ENCODE measurements at regions not wholly inside any gene's neighbourhood (a gene's known extent, or its start where the extent isn't known, plus 50 kb on each side); places are given as distances from the start of the nearest gene placed in this dataset.

GRCh38 chr2:180730976-180731375 lies 249.4 kb upstream of the UBE2E3 start:
- no peak for TF ChIP-seq CTCF (conservative IDR thresholded peaks at IDR 0.05; ENCODE audit: low read depth, low read length)
- TF ChIP-seq RFX5 (IDR thresholded peaks at IDR 0.05; ENCODE audit: low read depth, low read length): no peak
- no peak for TF ChIP-seq POLR2A (IDR thresholded peaks at IDR 0.05; ENCODE audit: low read depth, low read length)
- TF ChIP-seq CEBPB (IDR thresholded peaks at IDR 0.05; ENCODE audit: low read depth, low read length): peak; percentile 75
